ENCODE measurements at regions not wholly inside any gene's neighbourhood (a gene's known extent, or its start where the extent isn't known, plus 50 kb on each side); places are given as distances from the start of the nearest gene placed in this dataset.
A peak's percentile ranks its signal among the peaks of the same experiment; 100 is the strongest.

- H3K4me3 ChIP-seq (ENCODE audit: insufficient read depth in 1 of 2, low read depth in 1 of 2, low read length in 2 of 2) = no peak overlapping the region
- no peak overlapping the region for H2AFZ ChIP-seq (ENCODE audit: low read depth, low read length)
- H2BK5ac ChIP-seq (ENCODE audit: low read depth, low read length, poor library complexity, severe bottlenecking) = no peak overlapping the region
- H2AK5ac ChIP-seq (ENCODE audit: low read length, severe bottlenecking) = no peak overlapping the region
- no peak overlapping the region for H3K4me2 ChIP-seq (ENCODE audit: low read length, poor library complexity, severe bottlenecking)
- no peak for DNase-seq
- no peak overlapping the region for H3K9ac ChIP-seq (ENCODE audit: low read length)
- H3K27ac ChIP-seq (ENCODE audit: low read length, poor library complexity, severe bottlenecking) = no peak overlapping the region
- no peak overlapping the region for H4K91ac ChIP-seq (ENCODE audit: low read length)
- H3K23ac ChIP-seq (ENCODE audit: low read length in 2 of 2) = no peak overlapping the region
- WGBS = 94% methylated on average over 3 of the region's 3 CpGs
- no peak overlapping the region for H3K18ac ChIP-seq (ENCODE audit: low read depth in 1 of 2, low read length in 2 of 2)
- H3K4me1 ChIP-seq (ENCODE audit: control insufficient read depth, insufficient read depth, low read depth, low read length) = peaks cover 14% of the 10 kb centered on the region
- H3K27me3 ChIP-seq (ENCODE audit: control insufficient read depth in 1 of 2, insufficient read depth in 1 of 2, low read length in 2 of 2) = peaks cover 0 to 20% of the 10 kb centered on the region in 2 experiments
- H3K9me3 ChIP-seq (ENCODE audit: control insufficient read depth, low read length) = peaks cover 13% of the 10 kb centered on the region
- no peak overlapping the region for H2BK120ac ChIP-seq (ENCODE audit: low read depth, low read length)
- no peaks in the 10 kb centered on the region for H3K36me3 ChIP-seq (ENCODE audit: control insufficient read depth in 1 of 2, insufficient read depth in 2 of 2, low read depth in 1 of 2, low read length in 2 of 2)
- H3K4ac ChIP-seq (ENCODE audit: low read depth in 1 of 2, low read length in 2 of 2) = no peak overlapping the region
- no peaks in the 10 kb centered on the region for H3K79me1 ChIP-seq (replicated peaks; ENCODE audit: low read length, poor library complexity, severe bottlenecking)
- no peak overlapping the region for H2BK12ac ChIP-seq (ENCODE audit: low read length in 2 of 2)
- no peak overlapping the region for H2BK15ac ChIP-seq (ENCODE audit: low read depth, poor library complexity, severe bottlenecking)
- H3K14ac ChIP-seq (ENCODE audit: low read length in 2 of 2) = no peak overlapping the region
- H4K8ac ChIP-seq (ENCODE audit: low read length) = no peak overlapping the region
Measured at GRCh38 chr11:69424748-69425147, 56.7 kb upstream of the LINC01488 start.

- Histone ChIP-seq H4K8ac (ENCODE audit: low read length) (no peak overlapping the region), H4K91ac (ENCODE audit: low read length) (no peak overlapping the region), H3K18ac (ENCODE audit: low read depth in 1 of 2, low read length in 2 of 2) (no peak overlapping the region), H2BK5ac (ENCODE audit: low read depth, low read length, poor library complexity, severe bottlenecking) (no peak overlapping the region), H3K27ac (ENCODE audit: low read length, poor library complexity, severe bottlenecking) (no peak overlapping the region), H3K9ac (ENCODE audit: low read length) (no peak overlapping the region), H3K9me3 (ENCODE audit: control insufficient read depth, low read length) (peaks cover 13% of the 10 kb centered on the region), H2BK120ac (ENCODE audit: low read depth, low read length) (no peak overlapping the region), H3K36me3 (ENCODE audit: control insufficient read depth in 1 of 2, insufficient read depth in 2 of 2, low read depth in 1 of 2, low read length in 2 of 2) (no peaks in the 10 kb centered on the region), H3K27me3 (ENCODE audit: control insufficient read depth in 1 of 2, insufficient read depth in 1 of 2, low read length in 2 of 2) (peaks cover 0 to 20% of the 10 kb centered on the region in 2 experiments), H3K4me3 (ENCODE audit: insufficient read depth in 1 of 2, low read depth in 1 of 2, low read length in 2 of 2) (no peak overlapping the region), H3K4ac (ENCODE audit: low read depth in 1 of 2, low read length in 2 of 2) (no peak overlapping the region), H3K4me2 (ENCODE audit: low read length, poor library complexity, severe bottlenecking) (no peak overlapping the region), H2BK12ac (ENCODE audit: low read length in 2 of 2) (no peak overlapping the region), H3K79me1 (replicated peaks; ENCODE audit: low read length, poor library complexity, severe bottlenecking) (no peaks in the 10 kb centered on the region), H2BK15ac (ENCODE audit: low read depth, poor library complexity, severe bottlenecking) (no peak overlapping the region), H3K14ac (ENCODE audit: low read length in 2 of 2) (no peak overlapping the region), H3K4me1 (ENCODE audit: control insufficient read depth, insufficient read depth, low read depth, low read length) (peaks cover 10% of the 10 kb centered on the region), H3K23ac (ENCODE audit: low read length in 2 of 2) (no peak overlapping the region), H2AK5ac (ENCODE audit: low read length, severe bottlenecking) (no peak overlapping the region), H2AFZ (ENCODE audit: low read depth, low read length) (no peak overlapping the region)
- DNase-seq = no peak
- 97% methylated on average over 7 of the region's 7 CpGs for WGBS
Measured at GRCh38 chr11:69425444-69425843, 56.0 kb upstream of the LINC01488 start.

GRCh38 chr11:69425895-69426544, 55.4 kb upstream of the LINC01488 start:
- Histone ChIP-seq H3K18ac (ENCODE audit: low read depth in 1 of 2, low read length in 2 of 2) (no peak overlapping the region), H2BK12ac (ENCODE audit: low read length in 2 of 2) (no peak overlapping the region), H3K9me3 (ENCODE audit: control insufficient read depth, low read length) (peaks cover 13% of the 10 kb centered on the region), H3K79me1 (replicated peaks; ENCODE audit: low read length, poor library complexity, severe bottlenecking) (no peaks in the 10 kb centered on the region), H4K91ac (ENCODE audit: low read length) (peak overlapping the region; percentile 57), H3K4ac (ENCODE audit: low read depth in 1 of 2, low read length in 2 of 2) (no peak overlapping the region), H3K4me1 (ENCODE audit: control insufficient read depth, insufficient read depth, low read depth, low read length) (peaks cover 5% of the 10 kb centered on the region), H3K9ac (ENCODE audit: low read length) (no peak overlapping the region), H2BK15ac (ENCODE audit: low read depth, poor library complexity, severe bottlenecking) (no peak overlapping the region), H2BK120ac (ENCODE audit: low read depth, low read length) (no peak overlapping the region), H3K14ac (ENCODE audit: low read length in 2 of 2) (no peak overlapping the region), H2BK5ac (ENCODE audit: low read depth, low read length, poor library complexity, severe bottlenecking) (no peak overlapping the region), H3K4me3 (ENCODE audit: insufficient read depth in 1 of 2, low read depth in 1 of 2, low read length in 2 of 2) (no peak overlapping the region), H2AK5ac (ENCODE audit: low read length, severe bottlenecking) (no peak overlapping the region), H3K36me3 (ENCODE audit: control insufficient read depth in 1 of 2, insufficient read depth in 2 of 2, low read depth in 1 of 2, low read length in 2 of 2) (no peaks in the 10 kb centered on the region), H3K27me3 (ENCODE audit: control insufficient read depth in 1 of 2, insufficient read depth in 1 of 2, low read length in 2 of 2) (peaks cover 0 to 20% of the 10 kb centered on the region in 2 experiments), H3K23ac (ENCODE audit: low read length in 2 of 2) (no peak overlapping the region), H4K8ac (ENCODE audit: low read length) (no peak overlapping the region), H3K4me2 (ENCODE audit: low read length, poor library complexity, severe bottlenecking) (no peak overlapping the region), H2AFZ (ENCODE audit: low read depth, low read length) (no peak overlapping the region), H3K27ac (ENCODE audit: low read length, poor library complexity, severe bottlenecking) (no peak overlapping the region)
- WGBS = 97% methylated on average over 16 of the region's 22 CpGs
- no peak for DNase-seq

DNA sequence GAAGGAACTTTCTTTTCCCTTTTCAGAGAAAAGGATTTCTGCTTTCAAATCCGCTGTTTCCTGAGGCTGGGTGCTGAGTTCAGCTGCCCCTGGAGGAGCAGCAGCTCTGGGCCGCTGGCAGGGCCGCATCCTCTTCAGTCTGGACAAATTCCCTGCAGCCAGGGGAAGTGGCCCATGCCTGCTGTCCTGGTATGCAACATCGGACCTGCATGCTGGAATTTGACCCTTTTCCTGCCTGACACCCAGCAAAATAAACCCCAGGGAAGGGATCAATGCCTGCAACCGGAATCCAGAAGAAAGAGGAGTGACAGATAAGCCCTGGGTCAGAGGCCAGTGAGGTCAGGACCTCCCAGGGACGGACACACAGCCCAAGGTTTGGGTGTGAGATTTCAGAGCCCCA, 54.1 kb upstream of the LINC01488 start:
- H4K91ac ChIP-seq (ENCODE audit: low read length) = no peak overlapping the region
- H3K79me1 ChIP-seq (replicated peaks; ENCODE audit: low read length, poor library complexity, severe bottlenecking) = no peaks in the 10 kb centered on the region
- H3K4me1 ChIP-seq (ENCODE audit: control insufficient read depth, insufficient read depth, low read depth, low read length) = peaks cover 3% of the 10 kb centered on the region
- H2BK15ac ChIP-seq (ENCODE audit: low read depth, poor library complexity, severe bottlenecking) = no peak overlapping the region
- H2BK120ac ChIP-seq (ENCODE audit: low read depth, low read length) = no peak overlapping the region
- peak overlapping the region; percentile 42 for H4K8ac ChIP-seq (ENCODE audit: low read length)
- no peak overlapping the region for H3K4me3 ChIP-seq (ENCODE audit: insufficient read depth in 1 of 2, low read depth in 1 of 2, low read length in 2 of 2)
- H3K18ac ChIP-seq (ENCODE audit: low read depth in 1 of 2, low read length in 2 of 2) = peak overlapping the region in 1 of 2 experiments; percentile 44
- no peaks in the 10 kb centered on the region for H3K36me3 ChIP-seq (ENCODE audit: control insufficient read depth in 1 of 2, insufficient read depth in 2 of 2, low read depth in 1 of 2, low read length in 2 of 2)
- no peak overlapping the region for H3K9ac ChIP-seq (ENCODE audit: low read length)
- H3K9me3 ChIP-seq (ENCODE audit: control insufficient read depth, low read length) = peaks cover 13% of the 10 kb centered on the region
- no peak overlapping the region for H2BK5ac ChIP-seq (ENCODE audit: low read depth, low read length, poor library complexity, severe bottlenecking)
- no peak overlapping the region for H3K23ac ChIP-seq (ENCODE audit: low read length in 2 of 2)
- peaks cover 0 to 20% of the 10 kb centered on the region in 2 experiments for H3K27me3 ChIP-seq (ENCODE audit: control insufficient read depth in 1 of 2, insufficient read depth in 1 of 2, low read length in 2 of 2)
- no peak overlapping the region for H2AFZ ChIP-seq (ENCODE audit: low read depth, low read length)
- H3K4ac ChIP-seq (ENCODE audit: low read depth in 1 of 2, low read length in 2 of 2) = no peak overlapping the region
- H3K14ac ChIP-seq (ENCODE audit: low read length in 2 of 2) = no peak overlapping the region
- no peak overlapping the region for H2AK5ac ChIP-seq (ENCODE audit: low read length, severe bottlenecking)
- DNase-seq = no peak
- 68% methylated on average over 6 of the region's 6 CpGs for WGBS
- no peak overlapping the region for H2BK12ac ChIP-seq (ENCODE audit: low read length in 2 of 2)
- H3K4me2 ChIP-seq (ENCODE audit: low read length, poor library complexity, severe bottlenecking) = no peak overlapping the region
- no peak overlapping the region for H3K27ac ChIP-seq (ENCODE audit: low read length, poor library complexity, severe bottlenecking)

Measured in mesenchymal stem cell (in vitro differentiated cells and primary cell).